H1 (cell line): ENCODE measurements at regions not wholly inside any gene's neighbourhood (a gene's known extent, or its start where the extent isn't known, plus 50 kb on each side); places are given as distances from the start of the nearest gene placed in this dataset.

Experiments used
- CTCF ChIA-PET: fragments of 300-600 bp; sonication (Branson Sonifier 250); formaldehyde crosslinking; loops from one replicate; lab custom pipeline; 2021; ENCODE audit not compliant: partially characterized antibody; lab: Charles Lee
- POLR2A ChIA-PET: fragments of 300-600 bp; sonication (Branson Sonifier 250); formaldehyde crosslinking; loops from one replicate; lab custom pipeline; 2021; ENCODE audit warnings: inconsistent platforms; ENCODE audit not compliant: partially characterized antibody; lab: Charles Lee
- DNase-seq, 2 experiments: peaks; one replicate each; pipeline versions ENCODE4 v3.0.0 to v3.0.0-alpha.2; 2010 to 2022; ENCODE audit warnings: low spot score in 2 of 2, low read depth in 1 of 2, mixed read lengths in 1 of 2
- FAIRE-seq: peaks from 2 replicates; lab custom pipeline; 2011; peaks lifted over from hg19 to GRCh38; lab: Jason Lieb, UNC
- H2AFZ ChIP-seq: 2 replicates; pipeline ENCODE4 v1.8.1; 2012; ENCODE audit warnings: low read length, inconsistent platforms
- H2AK5ac ChIP-seq: 2 replicates; pipeline ENCODE4 v1.6.1; 2013; ENCODE audit warnings: low read depth, low read length
- H2BK120ac ChIP-seq: replicated peaks from 2 replicates; pipeline ENCODE3; 2013; ENCODE audit warnings: low read depth, low read length, inconsistent platforms
- H2BK12ac ChIP-seq: 2 replicates; pipeline ENCODE4 v1.6.1; 2013; ENCODE audit warnings: low read depth, low read length
- H2BK15ac ChIP-seq: 2 replicates; pipeline ENCODE4 v1.6.1; 2013; ENCODE audit warnings: low read length
- H2BK20ac ChIP-seq: 2 replicates; pipeline ENCODE4 v1.6.1; 2013; ENCODE audit warnings: low read length
- H2BK5ac ChIP-seq: 2 replicates; pipeline ENCODE4 v1.6.1; 2013; ENCODE audit warnings: low read depth, low read length
- H3K14ac ChIP-seq: 2 replicates; pipeline ENCODE4 v1.6.1; 2013; ENCODE audit warnings: inconsistent platforms; ENCODE audit not compliant: insufficient read length
- H3K18ac ChIP-seq: 2 replicates; pipeline ENCODE4 v1.6.1; 2013; ENCODE audit warnings: low read length; ENCODE audit errors: extremely low read depth
- H3K23ac ChIP-seq: 2 replicates; pipeline ENCODE4 v1.6.1; 2013; ENCODE audit warnings: inconsistent platforms; ENCODE audit not compliant: insufficient read length
- H3K23me2 ChIP-seq: 2 replicates; pipeline ENCODE4 v1.6.1; 2013; ENCODE audit warnings: low read depth, low read length
- H3K27ac ChIP-seq: 2 replicates; pipeline ENCODE4 v1.6.1; 2011; ENCODE audit warnings: low read depth, low read length, inconsistent platforms
- H3K27me3 ChIP-seq, 4 experiments: replicated peaks in 1 of 4; 1 replicate in 1 of 4; 2 replicates in 3 of 4; pipeline versions ENCODE4 v1.6.1 to v1.8.1; 2011 to 2013; ENCODE audit warnings: low read length in 3 of 4, mild to moderate bottlenecking in 3 of 4, inconsistent platforms in 2 of 4, mixed read lengths in 2 of 4, moderate library complexity in 1 of 4; ENCODE audit not compliant: control insufficient read depth in 3 of 4, insufficient read depth in 3 of 4; ENCODE audit errors: extremely low read depth in 1 of 4
- H3K36me3 ChIP-seq, 4 experiments: 2 replicates each; pipeline versions ENCODE4 v1.6.1 to v1.8.1; 2011 to 2013; ENCODE audit warnings: mild to moderate bottlenecking in 4 of 4, low read length in 3 of 4, moderate library complexity in 2 of 4, control low read depth in 1 of 4, inconsistent platforms in 1 of 4; ENCODE audit not compliant: insufficient read depth in 4 of 4, control insufficient read depth in 2 of 4
- H3K4ac ChIP-seq: replicated peaks from 2 replicates; pipeline ENCODE3; 2013; ENCODE audit warnings: low read length, low read depth, mixed read lengths, inconsistent platforms; ENCODE audit not compliant: insufficient read length
- H3K4me1 ChIP-seq, 4 experiments: replicated peaks in 1 of 4; 1 replicate in 1 of 4; 2 replicates in 3 of 4; pipeline versions ENCODE4 v1.6.1 to v1.8.1; 2011 to 2013; ENCODE audit warnings: low read length in 3 of 4, inconsistent platforms in 2 of 4, mixed read lengths in 1 of 4; ENCODE audit not compliant: insufficient read depth in 4 of 4, control insufficient read depth in 3 of 4
- H3K4me2 ChIP-seq, 2 experiments: 2 replicates each; pipeline versions ENCODE4 v1.6.1 to v1.8.1; 2011 to 2013; ENCODE audit warnings: low read depth in 2 of 2, low read length in 2 of 2, control low read depth in 1 of 2, inconsistent platforms in 1 of 2, mild to moderate bottlenecking in 1 of 2; ENCODE audit not compliant: insufficient read depth in 1 of 2
- H3K4me3 ChIP-seq, 4 experiments: fragments of 200-600, 300-600 bp in 1 of 4; sonication (generic), shearing (Covaris generic), sonication (Bioruptor Twin) in 1 of 4; 2 replicates each; pipeline versions ENCODE4 v1.5.1 to v1.8.1; 2011 to 2016; ENCODE audit warnings: low read length in 4 of 4, low read depth in 3 of 4, control low read depth in 2 of 4, inconsistent platforms in 2 of 4, mild to moderate bottlenecking in 2 of 4, mixed read lengths in 1 of 4, moderate library complexity in 1 of 4; ENCODE audit not compliant: insufficient read depth in 2 of 4; ENCODE audit errors: extremely low read depth in 1 of 4
- H3K56ac ChIP-seq: replicated peaks from 2 replicates; pipeline ENCODE3; 2013; ENCODE audit warnings: low read depth, mild to moderate bottlenecking, mixed read lengths, low read length, inconsistent platforms; ENCODE audit not compliant: insufficient read length
- H3K79me1 ChIP-seq: 2 replicates; pipeline ENCODE4 v1.6.1; 2013; ENCODE audit warnings: low read depth, low read length, control low read depth
- H3K79me2 ChIP-seq, 2 experiments: 2 replicates each; pipeline versions ENCODE4 v1.6.1 to v1.8.1; 2012 to 2013; ENCODE audit warnings: low read length in 2 of 2, mild to moderate bottlenecking in 2 of 2, inconsistent platforms in 1 of 2; ENCODE audit not compliant: insufficient read depth in 2 of 2, control insufficient read depth in 1 of 2
- H3K9ac ChIP-seq, 4 experiments: replicated peaks in 1 of 4; 1 replicate in 1 of 4; 2 replicates in 3 of 4; pipeline versions ENCODE4 v1.6.1 to v1.8.1; 2011 to 2013; ENCODE audit warnings: low read depth in 3 of 4, low read length in 3 of 4, control low read depth in 2 of 4, mild to moderate bottlenecking in 2 of 4, moderate library complexity in 2 of 4, inconsistent platforms in 1 of 4; ENCODE audit errors: extremely low read depth in 1 of 4
- H3K9me3 ChIP-seq, 2 experiments: 2 replicates each; pipeline versions ENCODE4 v1.6.1 to v1.8.1; 2012 to 2013; ENCODE audit warnings: mild to moderate bottlenecking in 2 of 2, moderate library complexity in 2 of 2, control low read depth in 1 of 2, inconsistent platforms in 1 of 2, low read depth in 1 of 2, low read length in 1 of 2, mixed read lengths in 1 of 2; ENCODE audit not compliant: insufficient read depth in 2 of 2
- H4K20me1 ChIP-seq, 2 experiments: replicated peaks in 1 of 2; 2 replicates each; pipeline versions ENCODE3 to v1.8.1; 2011 to 2013; ENCODE audit warnings: inconsistent platforms in 2 of 2, low read length in 2 of 2, mild to moderate bottlenecking in 1 of 2; ENCODE audit not compliant: insufficient read depth in 2 of 2, control insufficient read depth in 1 of 2
- H4K5ac ChIP-seq: 2 replicates; pipeline ENCODE4 v1.6.1; 2013; ENCODE audit warnings: low read length, low read depth, mixed read lengths, inconsistent platforms; ENCODE audit not compliant: insufficient read length
- H4K8ac ChIP-seq: 2 replicates; pipeline ENCODE4 v1.8.0; 2013; ENCODE audit warnings: mild to moderate bottlenecking, moderate library complexity, low read length, inconsistent platforms; ENCODE audit not compliant: insufficient read depth; ENCODE audit errors: extremely low read depth
- H4K91ac ChIP-seq: replicated peaks from 2 replicates; pipeline ENCODE3; 2013; ENCODE audit warnings: low read length, mixed read lengths, inconsistent platforms; ENCODE audit not compliant: insufficient read length
- BCL11A ChIP-seq, 2 experiments: IDR thresholded peaks; one replicate each; pipeline ENCODE4 v1.6.1; 2011; ENCODE audit warnings: low read depth in 2 of 2, low read length in 2 of 2, mild to moderate bottlenecking in 2 of 2
- CBX8 ChIP-seq: fragments of 300-800, 300-1000 bp; sonication (generic); IDR thresholded peaks from 2 replicates; pipeline ENCODE4 v1.7.1; 2016; ENCODE audit warnings: low read depth, low read length, borderline replicate concordance
- CREB1 ChIP-seq: IDR thresholded peaks from 2 replicates; pipeline ENCODE4 v1.6.1; 2012; ENCODE audit warnings: inconsistent platforms
- EGR1 ChIP-seq: IDR thresholded peaks from 2 replicates; pipeline ENCODE4 v1.6.1; 2011; ENCODE audit warnings: low read depth, low read length, borderline replicate concordance
- HDAC2 ChIP-seq, 2 experiments: fragments of 300-600 bp in 1 of 2; sonication (generic) in 1 of 2; IDR thresholded peaks; 2 replicates each; pipeline ENCODE4 v1.6.1; 2011 to 2012; ENCODE audit warnings: low read depth in 2 of 2, low read length in 2 of 2, mild to moderate bottlenecking in 2 of 2, moderate library complexity in 2 of 2, borderline replicate concordance in 1 of 2, inconsistent platforms in 1 of 2
- NRF1 ChIP-seq: IDR thresholded peaks from 2 replicates; pipeline ENCODE4 v1.6.1; 2011; ENCODE audit warnings: mild to moderate bottlenecking, low read depth, low read length, improper control_type of control experiment
- RNF2 ChIP-seq: fragments of 200-900, 300-1000 bp; sonication (generic); IDR thresholded peaks from 2 replicates; pipeline ENCODE4 v1.7.1; 2016; ENCODE audit warnings: borderline replicate concordance, low read depth, mild to moderate bottlenecking, antibody characterized with exemption, low read length; ENCODE audit not compliant: poor library complexity, severe bottlenecking; ENCODE audit errors: missing control alignments
- SP2 ChIP-seq: IDR thresholded peaks from 2 replicates; pipeline ENCODE4 v1.6.1; 2012; ENCODE audit warnings: mild to moderate bottlenecking, low read length, inconsistent platforms
- TAF1 ChIP-seq: IDR thresholded peaks from 2 replicates; pipeline ENCODE4 v1.6.1; 2011; ENCODE audit warnings: mild to moderate bottlenecking, low read depth, low read length
- TCF12 ChIP-seq: IDR thresholded peaks from 2 replicates; pipeline ENCODE4 v1.6.1; 2011; ENCODE audit warnings: low read depth, mild to moderate bottlenecking, low read length
- TEAD4 ChIP-seq: IDR thresholded peaks from 2 replicates; pipeline ENCODE4 v1.6.1; 2012; ENCODE audit warnings: low read depth, low read length, inconsistent platforms, mixed read lengths
- WGBS, 2 experiments: shearing (Covaris generic) in 1 of 2; methylation state at CpG; one replicate each; pipeline versions ENCODE4 v1.1.6 to v1.1.7; 2013 to 2015; ENCODE audit warnings: low lambda C conversion rate in 2 of 2, mixed read lengths in 2 of 2, inconsistent platforms in 1 of 2, low coverage in 1 of 2, missing lambda C conversion rate in 1 of 2; ENCODE audit not compliant: insufficient replicate concordance in 2 of 2, insufficient coverage in 1 of 2, insufficient read length in 1 of 2; ENCODE audit errors: extremely low coverage in 1 of 2, missing lambda C conversion rate in 1 of 2; 5-methylcytosine and 5-hydroxymethylcytosine counted together
- TF ChIP-seq, protein P1 (sequence below): IDR thresholded peaks from 2 replicates; pipeline ENCODE4 v1.6.1; 2012; ENCODE audit warnings: inconsistent platforms
- TF ChIP-seq, protein P2 (sequence below): IDR thresholded peaks from 2 replicates; pipeline ENCODE4 v1.6.1; 2012; ENCODE audit warnings: inconsistent platforms

DNA sequence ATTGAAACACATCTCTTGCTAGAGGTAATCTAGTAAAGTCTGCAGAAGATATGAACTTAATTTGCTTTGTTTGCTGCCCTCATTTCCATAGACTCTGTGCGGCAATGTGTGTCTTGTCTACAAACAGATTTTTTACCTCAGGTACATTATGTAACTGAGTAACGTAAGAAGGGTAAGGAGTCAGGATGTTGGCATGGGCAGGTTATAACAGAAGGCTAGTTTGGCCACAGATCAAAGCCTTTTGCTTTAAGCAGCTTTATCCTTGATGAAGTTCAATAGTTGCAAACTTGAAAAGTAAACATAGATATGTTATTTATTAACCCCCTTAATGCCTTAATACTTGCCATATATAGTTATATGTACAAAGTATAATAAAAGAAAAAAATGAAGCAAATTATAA lies 391.6 kb upstream of the FKBP1C start:
- no peak overlapping the region for H4K5ac ChIP-seq
- CTCF ChIA-PET = no interaction called here
- H2BK12ac ChIP-seq = no peak overlapping the region
- no peak overlapping the region for H3K9ac ChIP-seq
- H3K9me3 ChIP-seq = peaks cover 10 to 14% of the 10 kb centered on the region in 2 experiments; a peak in 3 of 4 replicates
- no peak overlapping the region for H2AK5ac ChIP-seq
- no peak overlapping the region for H2AFZ ChIP-seq
- H2BK120ac ChIP-seq = no peak overlapping the region
- no peak overlapping the region for H3K14ac ChIP-seq
- H3K27ac ChIP-seq = no peak overlapping the region
- H3K36me3 ChIP-seq = no peaks in the 10 kb centered on the region; a peak in 2 of 8 replicates
- DNase-seq (no peak), FAIRE-seq (no peak)
- H3K23ac ChIP-seq = no peak overlapping the region
- no peak overlapping the region for H2BK5ac ChIP-seq
- H3K4me1 ChIP-seq = peaks cover 2 to 3% (median 2%) of the 10 kb centered on the region in 4 experiments; a peak in 3 of 7 replicates
- H3K4me3 ChIP-seq = no peak overlapping the region
- H4K20me1 ChIP-seq = no peaks in the 10 kb centered on the region
- no peak overlapping the region for H3K4ac ChIP-seq
- H4K8ac ChIP-seq = no peak overlapping the region
- no peak overlapping the region for H3K18ac ChIP-seq
- no peak overlapping the region for H3K56ac ChIP-seq
- POLR2A ChIA-PET = no interaction called here
- H2BK20ac ChIP-seq = no peak overlapping the region
- no peak overlapping the region for H4K91ac ChIP-seq
- no peaks in the 10 kb centered on the region for H3K79me1 ChIP-seq
- no peaks in the 10 kb centered on the region for H3K23me2 ChIP-seq
- H2BK15ac ChIP-seq = no peak overlapping the region
- no peaks in the 10 kb centered on the region for H3K27me3 ChIP-seq
- no peaks in the 10 kb centered on the region for H3K79me2 ChIP-seq
- WGBS, 2 experiments = 94% methylated on average over 2 of the region's 2 CpGs; no CpG with 5 or more reads in 1 of the 2 experiments
- no peak overlapping the region for H3K4me2 ChIP-seq
- TF ChIP-seq TEAD4 (no peak), BCL11A (IDR thresholded peaks at IDR 0.05; ENCODE audit: low read depth in 2 of 2, low read length in 2 of 2) (no peak), HDAC2 (IDR thresholded peaks at IDR 0.05; ENCODE audit: borderline replicate concordance in 1 of 2, low read depth in 2 of 2, low read length in 2 of 2) (no peak), SP2 (no peak), EGR1 (no peak), TCF12 (no peak), NRF1 (no peak), CBX8 (no peak), TAF1 (no peak), CREB1 (no peak), RNF2 (no peak)
- TF ChIP-seq, protein P1, sequence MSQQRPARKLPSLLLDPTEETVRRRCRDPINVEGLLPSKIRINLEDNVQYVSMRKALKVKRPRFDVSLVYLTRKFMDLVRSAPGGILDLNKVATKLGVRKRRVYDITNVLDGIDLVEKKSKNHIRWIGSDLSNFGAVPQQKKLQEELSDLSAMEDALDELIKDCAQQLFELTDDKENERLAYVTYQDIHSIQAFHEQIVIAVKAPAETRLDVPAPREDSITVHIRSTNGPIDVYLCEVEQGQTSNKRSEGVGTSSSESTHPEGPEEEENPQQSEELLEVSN = no peak
- TF ChIP-seq, protein P2, sequence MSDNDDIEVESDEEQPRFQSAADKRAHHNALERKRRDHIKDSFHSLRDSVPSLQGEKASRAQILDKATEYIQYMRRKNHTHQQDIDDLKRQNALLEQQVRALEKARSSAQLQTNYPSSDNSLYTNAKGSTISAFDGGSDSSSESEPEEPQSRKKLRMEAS = no peak
